ENCODE measurements at regions not wholly inside any gene's neighbourhood (a gene's known extent, or its start where the extent isn't known, plus 50 kb on each side); places are given as distances from the start of the nearest gene placed in this dataset.

DNA sequence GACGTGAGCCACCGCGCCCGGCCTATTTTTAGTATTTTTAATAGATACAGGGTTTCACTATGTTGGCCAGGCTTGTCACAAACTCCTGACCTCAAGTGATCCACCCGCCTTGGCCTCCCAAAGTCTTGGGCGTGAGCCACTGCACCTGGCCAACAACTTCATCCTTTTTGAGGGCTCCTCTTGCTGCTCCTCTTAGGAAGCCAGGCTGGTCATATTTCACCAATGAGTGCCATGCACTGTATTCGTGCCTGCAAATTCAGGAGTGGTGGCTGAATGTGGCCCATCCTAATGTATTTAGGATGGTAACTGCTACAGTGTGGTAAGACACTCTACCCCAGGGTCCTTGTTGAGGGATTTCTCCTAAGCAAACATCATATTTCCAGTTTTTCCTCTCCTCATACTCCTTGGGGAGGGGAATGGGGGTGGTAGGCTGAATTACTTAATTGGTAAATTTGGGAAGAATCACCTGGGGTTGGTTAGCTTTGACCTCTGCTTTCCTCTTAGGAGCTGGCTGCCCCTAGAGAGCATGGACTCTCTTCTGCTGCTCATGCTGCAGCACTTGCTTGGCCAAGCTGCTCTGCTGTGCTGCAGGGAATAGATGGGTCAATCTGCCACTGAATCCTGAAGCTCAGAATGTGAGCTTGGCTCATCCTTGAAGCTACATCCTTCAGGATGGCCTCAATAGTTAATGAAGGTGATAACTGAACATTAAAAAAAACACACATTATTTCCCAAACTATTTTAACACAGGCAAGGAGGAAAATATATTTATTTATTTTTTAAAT lies 167.4 kb downstream of the HS3ST1 start:
- Histone ChIP-seq H3K27ac (ENCODE audit: low read depth, low read length, poor library complexity, severe bottlenecking) (no peak overlapping the region), H3K9me3 (ENCODE audit: low read length) (no peaks in the 10 kb centered on the region), H4K20me1 (ENCODE audit: insufficient read depth, low read length) (no peaks in the 10 kb centered on the region), H3K4me3 (ENCODE audit: low read depth, low read length, poor library complexity, severe bottlenecking) (no peak overlapping the region), H2AFZ (ENCODE audit: low read length) (no peak overlapping the region), H3K9me2 (ENCODE audit: insufficient read depth, low read length) (no peaks in the 10 kb centered on the region), H3K79me2 (ENCODE audit: insufficient read depth, low read depth, low read length) (no peaks in the 10 kb centered on the region), H3K4me1 (ENCODE audit: insufficient read depth, low read length, poor library complexity, severe bottlenecking) (no peaks in the 10 kb centered on the region), H3K4me2 (ENCODE audit: low read length) (no peak overlapping the region), H3K36me3 (ENCODE audit: insufficient read depth, low read length) (no peaks in the 10 kb centered on the region)
- intact Hi-C loops (cut with micrococcal nuclease; ENCODE audit: unreplicated experiment) = no loop called here
- no peak for DNase-seq (ENCODE audit: low spot score)
- ChIA-PET CTCF (ENCODE audit: unreplicated experiment) (no interaction called here), POLR2A (interaction anchor here (0.5 to 1.0 kb wide), 3 partner anchors 13 to 191 kb away, joined by 3 to 5 read pairs (median 3); no protein-coding TSS in a partner anchor)
- TF ChIP-seq EZH2phosphoT487 (IDR thresholded peaks at IDR 0.05; ENCODE audit: borderline replicate concordance, low read depth, low read length) (no peak), CTCF (conservative IDR thresholded peaks at IDR 0.05; ENCODE audit: low read length) (no peak)
- no TSS peak for BruUV-seq (replicated peaks)

DNA sequence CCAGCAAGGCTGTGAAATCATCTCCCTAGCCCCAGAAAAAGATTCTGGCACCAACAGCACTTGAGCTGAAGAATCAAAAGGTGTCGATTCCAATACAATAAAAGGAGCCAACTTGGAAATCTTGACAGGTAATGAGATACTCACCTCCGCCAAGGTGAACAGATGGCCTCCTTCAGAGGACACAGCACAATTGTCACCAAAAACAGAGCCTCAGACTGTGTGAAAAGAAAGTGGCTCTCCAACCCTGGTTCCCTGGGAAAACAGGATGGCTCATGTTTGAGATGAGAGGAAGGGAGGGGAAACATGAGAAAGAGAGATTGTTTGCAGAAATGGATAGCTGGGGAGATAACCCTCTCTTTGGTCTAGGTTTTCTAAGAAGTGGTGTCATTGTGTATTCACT lies 168.9 kb downstream of the HS3ST1 start:
- H3K9me2 ChIP-seq (ENCODE audit: insufficient read depth, low read length) = no peaks in the 10 kb centered on the region
- ChIA-PET CTCF (ENCODE audit: unreplicated experiment) (no interaction called here), POLR2A (no interaction called here)
- no peaks in the 10 kb centered on the region for H3K9me3 ChIP-seq (ENCODE audit: low read length)
- no peak for DNase-seq (ENCODE audit: low spot score)
- H3K79me2 ChIP-seq (ENCODE audit: insufficient read depth, low read depth, low read length) = no peaks in the 10 kb centered on the region
- H4K20me1 ChIP-seq (ENCODE audit: insufficient read depth, low read length) = no peaks in the 10 kb centered on the region
- no peak overlapping the region for H3K4me2 ChIP-seq (ENCODE audit: low read length)
- TF ChIP-seq EZH2phosphoT487 (IDR thresholded peaks at IDR 0.05; ENCODE audit: borderline replicate concordance, low read depth, low read length) (no peak), CTCF (conservative IDR thresholded peaks at IDR 0.05; ENCODE audit: low read length) (no peak)
- H3K4me1 ChIP-seq (ENCODE audit: insufficient read depth, low read length, poor library complexity, severe bottlenecking) = no peaks in the 10 kb centered on the region
- intact Hi-C loops (cut with micrococcal nuclease; ENCODE audit: unreplicated experiment) = no loop called here
- no peak overlapping the region for H3K27ac ChIP-seq (ENCODE audit: low read depth, low read length, poor library complexity, severe bottlenecking)
- no TSS peak for BruUV-seq (replicated peaks)
- no peak overlapping the region for H3K4me3 ChIP-seq (ENCODE audit: low read depth, low read length, poor library complexity, severe bottlenecking)
- H2AFZ ChIP-seq (ENCODE audit: low read length) = no peak overlapping the region
- no peaks in the 10 kb centered on the region for H3K36me3 ChIP-seq (ENCODE audit: insufficient read depth, low read length)

- no peaks in the 10 kb centered on the region for H4K20me1 ChIP-seq (ENCODE audit: insufficient read depth, low read length)
- ChIA-PET CTCF (ENCODE audit: unreplicated experiment) (no interaction called here), POLR2A (no interaction called here)
- no peaks in the 10 kb centered on the region for H3K9me2 ChIP-seq (ENCODE audit: insufficient read depth, low read length)
- no peaks in the 10 kb centered on the region for H3K79me2 ChIP-seq (ENCODE audit: insufficient read depth, low read depth, low read length)
- no peak overlapping the region for H3K4me3 ChIP-seq (ENCODE audit: low read depth, low read length, poor library complexity, severe bottlenecking)
- H2AFZ ChIP-seq (ENCODE audit: low read length) = no peak overlapping the region
- no peak overlapping the region for H3K27ac ChIP-seq (ENCODE audit: low read depth, low read length, poor library complexity, severe bottlenecking)
- no peak for DNase-seq (ENCODE audit: low spot score)
- intact Hi-C loops (cut with micrococcal nuclease; ENCODE audit: unreplicated experiment) = no loop called here
- no peak for TF ChIP-seq EZH2phosphoT487 (IDR thresholded peaks at IDR 0.05; ENCODE audit: borderline replicate concordance, low read depth, low read length)
- no peak for TF ChIP-seq CTCF (conservative IDR thresholded peaks at IDR 0.05; ENCODE audit: low read length)
- no peaks in the 10 kb centered on the region for H3K9me3 ChIP-seq (ENCODE audit: low read length)
- H3K4me2 ChIP-seq (ENCODE audit: low read length) = no peak overlapping the region
- H3K36me3 ChIP-seq (ENCODE audit: insufficient read depth, low read length) = no peaks in the 10 kb centered on the region
- BruUV-seq (replicated peaks) = no TSS peak
- no peaks in the 10 kb centered on the region for H3K4me1 ChIP-seq (ENCODE audit: insufficient read depth, low read length, poor library complexity, severe bottlenecking)
These were observed 176.5 kb downstream of the HS3ST1 start for GRCh38 chr4:11252149-11252548.
